SK-N-SH treated with all-trans-retinoic acid at 6 μM for 48 hours (cell line): ENCODE measurements at regions not wholly inside any gene's neighbourhood (a gene's known extent, or its start where the extent isn't known, plus 50 kb on each side); places are given as distances from the start of the nearest gene placed in this dataset.

Experiments used
- CSDC2 ChIP-seq: fragments of 250-450 bp; sonication (Bioruptor Pico); IDR thresholded peaks from 2 replicates; pipeline ENCODE4 v1.5.0; 2020; ENCODE audit warnings: mild to moderate bottlenecking, moderate library complexity
- GLIS3 ChIP-seq: fragments of 250-450 bp; sonication (Bioruptor Pico); IDR thresholded peaks from 2 replicates; pipeline ENCODE4 v1.5.0; 2020; ENCODE audit warnings: mild to moderate bottlenecking, moderate library complexity
- ISL1 ChIP-seq: fragments of 250-450 bp; sonication (Bioruptor Pico); IDR thresholded peaks from 2 replicates; pipeline ENCODE4 v2.1.2; 2022; ENCODE audit warnings: mild to moderate bottlenecking, moderate library complexity
- OSR1 ChIP-seq: fragments of 250-450 bp; sonication (Bioruptor Pico); IDR thresholded peaks from 2 replicates; pipeline ENCODE4 v1.8.0; 2022; ENCODE audit warnings: moderate library complexity, mild to moderate bottlenecking, inconsistent platforms
- RARB ChIP-seq: fragments of 250-450 bp; sonication (Bioruptor Pico); IDR thresholded peaks from 2 replicates; pipeline ENCODE4 v1.8.0; 2021; ENCODE audit warnings: mild to moderate bottlenecking, moderate library complexity
- ZFP3 ChIP-seq: fragments of 250-450 bp; sonication (Bioruptor Pico); IDR thresholded peaks from 2 replicates; pipeline ENCODE4 v1.5.0; 2020; ENCODE audit warnings: mild to moderate bottlenecking, moderate library complexity
- ZNF565 ChIP-seq: fragments of 450-650 bp; formaldehyde crosslinking; conservative IDR thresholded peaks from 2 replicates; pipeline ENCODE4 v1.5.0; 2020; ENCODE audit warnings: low read depth, mild to moderate bottlenecking, moderate library complexity
- ZNF70 ChIP-seq: fragments of 450-650 bp; formaldehyde crosslinking; IDR thresholded peaks from 2 replicates; pipeline ENCODE4 v1.5.0; 2020; ENCODE audit warnings: mild to moderate bottlenecking, moderate library complexity
- TF ChIP-seq, protein P1 (sequence below): fragments of 250-450 bp; sonication (Bioruptor Pico); IDR thresholded peaks from 2 replicates; pipeline ENCODE4 v1.8.0; 2021; ENCODE audit warnings: low read depth, mild to moderate bottlenecking, moderate library complexity, borderline replicate concordance
- TF ChIP-seq, protein P2 (sequence below): fragments of 250-450 bp; sonication (Bioruptor Pico); IDR thresholded peaks from 2 replicates; pipeline ENCODE4 v1.5.1; 2020; ENCODE audit warnings: low read depth, mild to moderate bottlenecking, moderate library complexity
- TF ChIP-seq, protein P3 (sequence below): fragments of 250-450 bp; sonication (Bioruptor Pico); IDR thresholded peaks from 2 replicates; pipeline ENCODE4 v1.8.0; 2020; ENCODE audit warnings: mild to moderate bottlenecking, moderate library complexity, borderline replicate concordance
- TF ChIP-seq, protein P4 (sequence below): fragments of 250-450 bp; sonication (Bioruptor Pico); IDR thresholded peaks from 2 replicates; pipeline ENCODE4 v1.5.0; 2020; ENCODE audit warnings: mild to moderate bottlenecking, moderate library complexity
- TF ChIP-seq, protein P5 (sequence below): fragments of 250-450 bp; sonication (Bioruptor Pico); IDR thresholded peaks from 2 replicates; pipeline ENCODE4 v1.5.1; 2021; ENCODE audit warnings: mild to moderate bottlenecking, moderate library complexity

- TF ChIP-seq RARB (no peak), GLIS3 (CRISPR knock-in tag) (no peak), CSDC2 (CRISPR knock-in tag) (no peak), ZNF70 (CRISPR knock-in tag) (no peak), OSR1 (no peak), ISL1 (CRISPR knock-in tag) (no peak), ZFP3 (no peak), ZNF565 (CRISPR knock-in tag) (no peak)
- TF ChIP-seq, protein P1, sequence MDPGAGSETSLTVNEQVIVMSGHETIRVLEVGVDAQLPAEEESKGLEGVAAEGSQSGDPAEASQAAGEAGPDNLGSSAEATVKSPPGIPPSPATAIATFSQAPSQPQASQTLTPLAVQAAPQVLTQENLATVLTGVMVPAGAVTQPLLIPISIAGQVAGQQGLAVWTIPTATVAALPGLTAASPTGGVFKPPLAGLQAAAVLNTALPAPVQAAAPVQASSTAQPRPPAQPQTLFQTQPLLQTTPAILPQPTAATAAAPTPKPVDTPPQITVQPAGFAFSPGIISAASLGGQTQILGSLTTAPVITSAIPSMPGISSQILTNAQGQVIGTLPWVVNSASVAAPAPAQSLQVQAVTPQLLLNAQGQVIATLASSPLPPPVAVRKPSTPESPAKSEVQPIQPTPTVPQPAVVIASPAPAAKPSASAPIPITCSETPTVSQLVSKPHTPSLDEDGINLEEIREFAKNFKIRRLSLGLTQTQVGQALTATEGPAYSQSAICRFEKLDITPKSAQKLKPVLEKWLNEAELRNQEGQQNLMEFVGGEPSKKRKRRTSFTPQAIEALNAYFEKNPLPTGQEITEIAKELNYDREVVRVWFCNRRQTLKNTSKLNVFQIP (CRISPR knock-in tag), result no peak
- TF ChIP-seq, protein P2, sequence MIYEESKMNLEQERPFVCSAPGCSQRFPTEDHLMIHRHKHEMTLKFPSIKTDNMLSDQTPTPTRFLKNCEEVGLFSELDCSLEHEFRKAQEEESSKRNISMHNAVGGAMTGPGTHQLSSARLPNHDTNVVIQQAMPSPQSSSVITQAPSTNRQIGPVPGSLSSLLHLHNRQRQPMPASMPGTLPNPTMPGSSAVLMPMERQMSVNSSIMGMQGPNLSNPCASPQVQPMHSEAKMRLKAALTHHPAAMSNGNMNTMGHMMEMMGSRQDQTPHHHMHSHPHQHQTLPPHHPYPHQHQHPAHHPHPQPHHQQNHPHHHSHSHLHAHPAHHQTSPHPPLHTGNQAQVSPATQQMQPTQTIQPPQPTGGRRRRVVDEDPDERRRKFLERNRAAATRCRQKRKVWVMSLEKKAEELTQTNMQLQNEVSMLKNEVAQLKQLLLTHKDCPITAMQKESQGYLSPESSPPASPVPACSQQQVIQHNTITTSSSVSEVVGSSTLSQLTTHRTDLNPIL, result no peak
- TF ChIP-seq, protein P3, sequence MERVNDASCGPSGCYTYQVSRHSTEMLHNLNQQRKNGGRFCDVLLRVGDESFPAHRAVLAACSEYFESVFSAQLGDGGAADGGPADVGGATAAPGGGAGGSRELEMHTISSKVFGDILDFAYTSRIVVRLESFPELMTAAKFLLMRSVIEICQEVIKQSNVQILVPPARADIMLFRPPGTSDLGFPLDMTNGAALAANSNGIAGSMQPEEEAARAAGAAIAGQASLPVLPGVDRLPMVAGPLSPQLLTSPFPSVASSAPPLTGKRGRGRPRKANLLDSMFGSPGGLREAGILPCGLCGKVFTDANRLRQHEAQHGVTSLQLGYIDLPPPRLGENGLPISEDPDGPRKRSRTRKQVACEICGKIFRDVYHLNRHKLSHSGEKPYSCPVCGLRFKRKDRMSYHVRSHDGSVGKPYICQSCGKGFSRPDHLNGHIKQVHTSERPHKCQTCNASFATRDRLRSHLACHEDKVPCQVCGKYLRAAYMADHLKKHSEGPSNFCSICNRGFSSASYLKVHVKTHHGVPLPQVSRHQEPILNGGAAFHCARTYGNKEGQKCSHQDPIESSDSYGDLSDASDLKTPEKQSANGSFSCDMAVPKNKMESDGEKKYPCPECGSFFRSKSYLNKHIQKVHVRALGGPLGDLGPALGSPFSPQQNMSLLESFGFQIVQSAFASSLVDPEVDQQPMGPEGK (CRISPR knock-in tag), result no peak
- TF ChIP-seq, protein P4, sequence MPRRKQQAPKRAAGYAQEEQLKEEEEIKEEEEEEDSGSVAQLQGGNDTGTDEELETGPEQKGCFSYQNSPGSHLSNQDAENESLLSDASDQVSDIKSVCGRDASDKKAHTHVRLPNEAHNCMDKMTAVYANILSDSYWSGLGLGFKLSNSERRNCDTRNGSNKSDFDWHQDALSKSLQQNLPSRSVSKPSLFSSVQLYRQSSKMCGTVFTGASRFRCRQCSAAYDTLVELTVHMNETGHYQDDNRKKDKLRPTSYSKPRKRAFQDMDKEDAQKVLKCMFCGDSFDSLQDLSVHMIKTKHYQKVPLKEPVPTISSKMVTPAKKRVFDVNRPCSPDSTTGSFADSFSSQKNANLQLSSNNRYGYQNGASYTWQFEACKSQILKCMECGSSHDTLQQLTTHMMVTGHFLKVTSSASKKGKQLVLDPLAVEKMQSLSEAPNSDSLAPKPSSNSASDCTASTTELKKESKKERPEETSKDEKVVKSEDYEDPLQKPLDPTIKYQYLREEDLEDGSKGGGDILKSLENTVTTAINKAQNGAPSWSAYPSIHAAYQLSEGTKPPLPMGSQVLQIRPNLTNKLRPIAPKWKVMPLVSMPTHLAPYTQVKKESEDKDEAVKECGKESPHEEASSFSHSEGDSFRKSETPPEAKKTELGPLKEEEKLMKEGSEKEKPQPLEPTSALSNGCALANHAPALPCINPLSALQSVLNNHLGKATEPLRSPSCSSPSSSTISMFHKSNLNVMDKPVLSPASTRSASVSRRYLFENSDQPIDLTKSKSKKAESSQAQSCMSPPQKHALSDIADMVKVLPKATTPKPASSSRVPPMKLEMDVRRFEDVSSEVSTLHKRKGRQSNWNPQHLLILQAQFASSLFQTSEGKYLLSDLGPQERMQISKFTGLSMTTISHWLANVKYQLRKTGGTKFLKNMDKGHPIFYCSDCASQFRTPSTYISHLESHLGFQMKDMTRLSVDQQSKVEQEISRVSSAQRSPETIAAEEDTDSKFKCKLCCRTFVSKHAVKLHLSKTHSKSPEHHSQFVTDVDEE (CRISPR knock-in tag), result no peak
- TF ChIP-seq, protein P5, sequence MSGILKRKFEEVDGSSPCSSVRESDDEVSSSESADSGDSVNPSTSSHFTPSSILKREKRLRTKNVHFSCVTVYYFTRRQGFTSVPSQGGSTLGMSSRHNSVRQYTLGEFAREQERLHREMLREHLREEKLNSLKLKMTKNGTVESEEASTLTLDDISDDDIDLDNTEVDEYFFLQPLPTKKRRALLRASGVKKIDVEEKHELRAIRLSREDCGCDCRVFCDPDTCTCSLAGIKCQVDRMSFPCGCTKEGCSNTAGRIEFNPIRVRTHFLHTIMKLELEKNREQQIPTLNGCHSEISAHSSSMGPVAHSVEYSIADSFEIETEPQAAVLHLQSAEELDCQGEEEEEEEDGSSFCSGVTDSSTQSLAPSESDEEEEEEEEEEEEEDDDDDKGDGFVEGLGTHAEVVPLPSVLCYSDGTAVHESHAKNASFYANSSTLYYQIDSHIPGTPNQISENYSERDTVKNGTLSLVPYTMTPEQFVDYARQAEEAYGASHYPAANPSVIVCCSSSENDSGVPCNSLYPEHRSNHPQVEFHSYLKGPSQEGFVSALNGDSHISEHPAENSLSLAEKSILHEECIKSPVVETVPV (CRISPR knock-in tag), result no peak
These were observed 126.0 kb downstream of the ZFP36L2 start for GRCh38 chr2:43100362-43100882.
